H1 (cell line): ENCODE measurements at regions not wholly inside any gene's neighbourhood (a gene's known extent, or its start where the extent isn't known, plus 50 kb on each side); places are given as distances from the start of the nearest gene placed in this dataset.

Source experiments
- CTCF ChIA-PET: fragments of 300-600 bp; sonication (Branson Sonifier 250); formaldehyde crosslinking; loops from one replicate; lab custom pipeline; 2021; ENCODE audit not compliant: partially characterized antibody; lab: Charles Lee
- POLR2A ChIA-PET: fragments of 300-600 bp; sonication (Branson Sonifier 250); formaldehyde crosslinking; loops from one replicate; lab custom pipeline; 2021; ENCODE audit warnings: inconsistent platforms; ENCODE audit not compliant: partially characterized antibody; lab: Charles Lee
- DNase-seq, 2 experiments: peaks; one replicate each; pipeline versions ENCODE4 v3.0.0 to v3.0.0-alpha.2; 2010 to 2022; ENCODE audit warnings: low spot score in 2 of 2, low read depth in 1 of 2, mixed read lengths in 1 of 2
- FAIRE-seq: peaks from 2 replicates; lab custom pipeline; 2011; peaks lifted over from hg19 to GRCh38; lab: Jason Lieb, UNC
- H2AFZ ChIP-seq: 2 replicates; pipeline ENCODE4 v1.8.1; 2012; ENCODE audit warnings: low read length, inconsistent platforms
- H2AK5ac ChIP-seq: 2 replicates; pipeline ENCODE4 v1.6.1; 2013; ENCODE audit warnings: low read depth, low read length
- H2BK120ac ChIP-seq: replicated peaks from 2 replicates; pipeline ENCODE3; 2013; ENCODE audit warnings: low read depth, low read length, inconsistent platforms
- H2BK12ac ChIP-seq: 2 replicates; pipeline ENCODE4 v1.6.1; 2013; ENCODE audit warnings: low read depth, low read length
- H2BK15ac ChIP-seq: 2 replicates; pipeline ENCODE4 v1.6.1; 2013; ENCODE audit warnings: low read length
- H2BK20ac ChIP-seq: 2 replicates; pipeline ENCODE4 v1.6.1; 2013; ENCODE audit warnings: low read length
- H2BK5ac ChIP-seq: 2 replicates; pipeline ENCODE4 v1.6.1; 2013; ENCODE audit warnings: low read depth, low read length
- H3K14ac ChIP-seq: 2 replicates; pipeline ENCODE4 v1.6.1; 2013; ENCODE audit warnings: inconsistent platforms; ENCODE audit not compliant: insufficient read length
- H3K18ac ChIP-seq: 2 replicates; pipeline ENCODE4 v1.6.1; 2013; ENCODE audit warnings: low read length; ENCODE audit errors: extremely low read depth
- H3K23ac ChIP-seq: 2 replicates; pipeline ENCODE4 v1.6.1; 2013; ENCODE audit warnings: inconsistent platforms; ENCODE audit not compliant: insufficient read length
- H3K23me2 ChIP-seq: 2 replicates; pipeline ENCODE4 v1.6.1; 2013; ENCODE audit warnings: low read depth, low read length
- H3K27ac ChIP-seq: 2 replicates; pipeline ENCODE4 v1.6.1; 2011; ENCODE audit warnings: low read depth, low read length, inconsistent platforms
- H3K27me3 ChIP-seq, 4 experiments: replicated peaks in 1 of 4; 1 replicate in 1 of 4; 2 replicates in 3 of 4; pipeline versions ENCODE4 v1.6.1 to v1.8.1; 2011 to 2013; ENCODE audit warnings: low read length in 3 of 4, mild to moderate bottlenecking in 3 of 4, inconsistent platforms in 2 of 4, mixed read lengths in 2 of 4, moderate library complexity in 1 of 4; ENCODE audit not compliant: control insufficient read depth in 3 of 4, insufficient read depth in 3 of 4; ENCODE audit errors: extremely low read depth in 1 of 4
- H3K36me3 ChIP-seq, 4 experiments: 2 replicates each; pipeline versions ENCODE4 v1.6.1 to v1.8.1; 2011 to 2013; ENCODE audit warnings: mild to moderate bottlenecking in 4 of 4, low read length in 3 of 4, moderate library complexity in 2 of 4, control low read depth in 1 of 4, inconsistent platforms in 1 of 4; ENCODE audit not compliant: insufficient read depth in 4 of 4, control insufficient read depth in 2 of 4
- H3K4ac ChIP-seq: replicated peaks from 2 replicates; pipeline ENCODE3; 2013; ENCODE audit warnings: low read length, low read depth, mixed read lengths, inconsistent platforms; ENCODE audit not compliant: insufficient read length
- H3K4me1 ChIP-seq, 4 experiments: replicated peaks in 1 of 4; 1 replicate in 1 of 4; 2 replicates in 3 of 4; pipeline versions ENCODE4 v1.6.1 to v1.8.1; 2011 to 2013; ENCODE audit warnings: low read length in 3 of 4, inconsistent platforms in 2 of 4, mixed read lengths in 1 of 4; ENCODE audit not compliant: insufficient read depth in 4 of 4, control insufficient read depth in 3 of 4
- H3K4me2 ChIP-seq, 2 experiments: 2 replicates each; pipeline versions ENCODE4 v1.6.1 to v1.8.1; 2011 to 2013; ENCODE audit warnings: low read depth in 2 of 2, low read length in 2 of 2, control low read depth in 1 of 2, inconsistent platforms in 1 of 2, mild to moderate bottlenecking in 1 of 2; ENCODE audit not compliant: insufficient read depth in 1 of 2
- H3K4me3 ChIP-seq, 4 experiments: fragments of 200-600, 300-600 bp in 1 of 4; sonication (generic), shearing (Covaris generic), sonication (Bioruptor Twin) in 1 of 4; 2 replicates each; pipeline versions ENCODE4 v1.5.1 to v1.8.1; 2011 to 2016; ENCODE audit warnings: low read length in 4 of 4, low read depth in 3 of 4, control low read depth in 2 of 4, inconsistent platforms in 2 of 4, mild to moderate bottlenecking in 2 of 4, mixed read lengths in 1 of 4, moderate library complexity in 1 of 4; ENCODE audit not compliant: insufficient read depth in 2 of 4; ENCODE audit errors: extremely low read depth in 1 of 4
- H3K56ac ChIP-seq: replicated peaks from 2 replicates; pipeline ENCODE3; 2013; ENCODE audit warnings: low read depth, mild to moderate bottlenecking, mixed read lengths, low read length, inconsistent platforms; ENCODE audit not compliant: insufficient read length
- H3K79me1 ChIP-seq: 2 replicates; pipeline ENCODE4 v1.6.1; 2013; ENCODE audit warnings: low read depth, low read length, control low read depth
- H3K79me2 ChIP-seq, 2 experiments: 2 replicates each; pipeline versions ENCODE4 v1.6.1 to v1.8.1; 2012 to 2013; ENCODE audit warnings: low read length in 2 of 2, mild to moderate bottlenecking in 2 of 2, inconsistent platforms in 1 of 2; ENCODE audit not compliant: insufficient read depth in 2 of 2, control insufficient read depth in 1 of 2
- H3K9ac ChIP-seq, 4 experiments: replicated peaks in 1 of 4; 1 replicate in 1 of 4; 2 replicates in 3 of 4; pipeline versions ENCODE4 v1.6.1 to v1.8.1; 2011 to 2013; ENCODE audit warnings: low read depth in 3 of 4, low read length in 3 of 4, control low read depth in 2 of 4, mild to moderate bottlenecking in 2 of 4, moderate library complexity in 2 of 4, inconsistent platforms in 1 of 4; ENCODE audit errors: extremely low read depth in 1 of 4
- H3K9me3 ChIP-seq, 2 experiments: 2 replicates each; pipeline versions ENCODE4 v1.6.1 to v1.8.1; 2012 to 2013; ENCODE audit warnings: mild to moderate bottlenecking in 2 of 2, moderate library complexity in 2 of 2, control low read depth in 1 of 2, inconsistent platforms in 1 of 2, low read depth in 1 of 2, low read length in 1 of 2, mixed read lengths in 1 of 2; ENCODE audit not compliant: insufficient read depth in 2 of 2
- H4K20me1 ChIP-seq, 2 experiments: replicated peaks in 1 of 2; 2 replicates each; pipeline versions ENCODE3 to v1.8.1; 2011 to 2013; ENCODE audit warnings: inconsistent platforms in 2 of 2, low read length in 2 of 2, mild to moderate bottlenecking in 1 of 2; ENCODE audit not compliant: insufficient read depth in 2 of 2, control insufficient read depth in 1 of 2
- H4K5ac ChIP-seq: 2 replicates; pipeline ENCODE4 v1.6.1; 2013; ENCODE audit warnings: low read length, low read depth, mixed read lengths, inconsistent platforms; ENCODE audit not compliant: insufficient read length
- H4K8ac ChIP-seq: 2 replicates; pipeline ENCODE4 v1.8.0; 2013; ENCODE audit warnings: mild to moderate bottlenecking, moderate library complexity, low read length, inconsistent platforms; ENCODE audit not compliant: insufficient read depth; ENCODE audit errors: extremely low read depth
- H4K91ac ChIP-seq: replicated peaks from 2 replicates; pipeline ENCODE3; 2013; ENCODE audit warnings: low read length, mixed read lengths, inconsistent platforms; ENCODE audit not compliant: insufficient read length
- KDM4A ChIP-seq: IDR thresholded peaks from one replicate; pipeline ENCODE4 v1.7.1; 2012; ENCODE audit warnings: low read depth, mild to moderate bottlenecking, moderate library complexity, low read length, inconsistent platforms; ENCODE audit not compliant: severe bottlenecking
- RFX5 ChIP-seq: IDR thresholded peaks from 2 replicates; pipeline ENCODE4 v1.6.1; 2011; ENCODE audit warnings: low read depth, low read length, improper control_type of control experiment, borderline replicate concordance
- ZNF274 ChIP-seq: IDR thresholded peaks from 2 replicates; pipeline ENCODE4 v1.7.0; 2012; ENCODE audit warnings: low read length, borderline replicate concordance; ENCODE audit errors: extremely low read depth
- WGBS, 2 experiments: shearing (Covaris generic) in 1 of 2; methylation state at CpG; one replicate each; pipeline versions ENCODE4 v1.1.6 to v1.1.7; 2013 to 2015; ENCODE audit warnings: low lambda C conversion rate in 2 of 2, mixed read lengths in 2 of 2, inconsistent platforms in 1 of 2, low coverage in 1 of 2, missing lambda C conversion rate in 1 of 2; ENCODE audit not compliant: insufficient replicate concordance in 2 of 2, insufficient coverage in 1 of 2, insufficient read length in 1 of 2; ENCODE audit errors: extremely low coverage in 1 of 2, missing lambda C conversion rate in 1 of 2; 5-methylcytosine and 5-hydroxymethylcytosine counted together

- H4K8ac ChIP-seq: no peak overlapping the region
- H3K14ac ChIP-seq: no peak overlapping the region
- no peak overlapping the region for H3K27ac ChIP-seq
- no peak overlapping the region for H3K23ac ChIP-seq
- no peak overlapping the region for H4K5ac ChIP-seq
- no peak overlapping the region for H3K4me3 ChIP-seq
- no peaks in the 10 kb centered on the region for H3K9me3 ChIP-seq
- no peaks in the 10 kb centered on the region for H3K36me3 ChIP-seq
- H3K23me2 ChIP-seq: no peaks in the 10 kb centered on the region
- H2BK120ac ChIP-seq: no peak overlapping the region
- TF ChIP-seq RFX5: no peak
- TF ChIP-seq ZNF274: no peak
- no peak for TF ChIP-seq KDM4A
- no peak overlapping the region for H3K56ac ChIP-seq
- H2BK12ac ChIP-seq: no peak overlapping the region
- no peak for FAIRE-seq
- H4K20me1 ChIP-seq: no peaks in the 10 kb centered on the region
- H3K27me3 ChIP-seq: no peaks in the 10 kb centered on the region
- H2BK20ac ChIP-seq: no peak overlapping the region
- WGBS, 2 experiments: 91% methylated on average over 6 of the region's 6 CpGs; no CpG with 5 or more reads in 1 of the 2 experiments
- ChIA-PET POLR2A (no interaction called here), CTCF (interaction anchor here (0.6 kb wide), 1 partner anchor 52 kb away, joined by 3 read pairs; no protein-coding TSS in a partner anchor)
- H3K4ac ChIP-seq: no peak overlapping the region
- H4K91ac ChIP-seq: no peak overlapping the region
- H3K9ac ChIP-seq: no peak overlapping the region
- no peak overlapping the region for H3K18ac ChIP-seq
- H3K4me2 ChIP-seq: no peak overlapping the region
- no peaks in the 10 kb centered on the region for H3K79me1 ChIP-seq
- H3K4me1 ChIP-seq: no peaks in the 10 kb centered on the region
- no peak for DNase-seq
- H3K79me2 ChIP-seq: no peaks in the 10 kb centered on the region
- H2BK15ac ChIP-seq: no peak overlapping the region
- H2AFZ ChIP-seq: no peak overlapping the region
- no peak overlapping the region for H2BK5ac ChIP-seq
- no peak overlapping the region for H2AK5ac ChIP-seq
Measured at GRCh38 chr18:55119434-55119833, 160.2 kb upstream of the CCDC68 start.
